Cardiac fibroblast (primary cell): ENCODE measurements at regions not wholly inside any gene's neighbourhood (a gene's known extent, or its start where the extent isn't known, plus 50 kb on each side); places are given as distances from the start of the nearest gene placed in this dataset.
A peak's percentile ranks its signal among the peaks of the same experiment; 100 is the strongest.

ENCODE experiments used
- DNase-seq, 2 donors: peaks; one replicate each; pipeline versions ENCODE4 v3.0.0 to v3.0.0-alpha.2; 2010; ENCODE audit warnings: low read depth in 2 of 2
- H3K4me3 ChIP-seq, 2 donors: replicated peaks in 1 of 2; 1 replicate in 1 of 2; 2 replicates in 1 of 2; pipeline ENCODE4 v1.5.1; 2011; ENCODE audit warnings: low read depth in 2 of 2, low read length in 2 of 2, mild to moderate bottlenecking in 2 of 2, moderate library complexity in 1 of 2
- CTCF ChIP-seq: IDR thresholded peaks from one replicate; pipeline ENCODE4 v1.5.1; 2011; ENCODE audit warnings: low read depth, mild to moderate bottlenecking, low read length, inconsistent platforms

GRCh38 chr6:121873595-121873994 is 438.1 kb downstream of the GJA1 start:
- no peak for TF ChIP-seq CTCF
- H3K4me3 ChIP-seq = no peak overlapping the region
- no peak for DNase-seq

- DNase-seq = no peak
- no peak overlapping the region for H3K4me3 ChIP-seq
- TF ChIP-seq CTCF = no peak
These were observed 441.3 kb downstream of the GJA1 start for GRCh38 chr6:121876721-121877120.

GRCh38 chr6:121879149-121879548 is 443.7 kb downstream of the GJA1 start:
- H3K4me3 ChIP-seq = no peak overlapping the region
- peak; percentile 76 to 88 for DNase-seq
- TF ChIP-seq CTCF = no peak

GRCh38 chr6:121880831-121881230 is 445.4 kb downstream of the GJA1 start:
- no peak overlapping the region for H3K4me3 ChIP-seq
- no peak for TF ChIP-seq CTCF
- no peak for DNase-seq

GRCh38 chr6:121881974-121882667 is 446.7 kb downstream of the GJA1 start:
- no peak for TF ChIP-seq CTCF
- H3K4me3 ChIP-seq = no peak overlapping the region
- DNase-seq = peak; percentile 65 to 90

- no peak for TF ChIP-seq CTCF
- no peak overlapping the region for H3K4me3 ChIP-seq
- peak in 1 of 2 donors; percentile 26 for DNase-seq
These were observed 448.6 kb downstream of the GJA1 start for GRCh38 chr6:121884091-121884490.

GRCh38 chr6:121884620-121885019 is 449.2 kb downstream of the GJA1 start:
- no peak for TF ChIP-seq CTCF
- DNase-seq = peak in 1 of 2 donors; percentile 7
- H3K4me3 ChIP-seq = no peak overlapping the region
